CD4-positive, alpha-beta T cell treated with Interleukin-21 for 1 hour (primary cell): ENCODE measurements at regions not wholly inside any gene's neighbourhood (a gene's known extent, or its start where the extent isn't known, plus 50 kb on each side); places are given as distances from the start of the nearest gene placed in this dataset.
"Not testable (repeated sequence)": the region's sequence is repeated elsewhere in the genome, so short reads cannot be mapped to it uniquely, and the experiment has no call there.

Source experiments
- DNase-seq: peaks from one replicate; pipeline ENCODE4 v3.0.0-alpha.2; 2020

DNA sequence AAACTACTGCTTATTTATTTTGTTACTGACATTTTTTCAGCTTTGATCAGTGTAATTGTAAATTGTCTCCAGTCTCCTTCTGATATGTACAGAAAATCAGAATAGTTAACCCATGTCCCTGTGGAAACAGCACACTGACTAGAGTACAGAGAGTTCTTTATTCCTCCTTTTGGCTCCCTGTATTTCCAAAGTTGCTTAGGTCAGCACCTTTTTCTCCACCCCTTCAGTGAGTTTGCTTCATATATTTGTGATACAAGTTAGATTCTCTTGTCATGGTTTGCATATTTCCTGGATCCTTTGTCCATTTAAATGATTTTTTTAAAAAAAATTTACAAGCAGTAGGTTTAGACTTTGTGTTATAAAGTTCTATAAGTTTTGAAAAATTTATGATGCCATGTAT, 2051.1 kb upstream of the LRRTM1 start:
- DNase-seq = no peak

DNA sequence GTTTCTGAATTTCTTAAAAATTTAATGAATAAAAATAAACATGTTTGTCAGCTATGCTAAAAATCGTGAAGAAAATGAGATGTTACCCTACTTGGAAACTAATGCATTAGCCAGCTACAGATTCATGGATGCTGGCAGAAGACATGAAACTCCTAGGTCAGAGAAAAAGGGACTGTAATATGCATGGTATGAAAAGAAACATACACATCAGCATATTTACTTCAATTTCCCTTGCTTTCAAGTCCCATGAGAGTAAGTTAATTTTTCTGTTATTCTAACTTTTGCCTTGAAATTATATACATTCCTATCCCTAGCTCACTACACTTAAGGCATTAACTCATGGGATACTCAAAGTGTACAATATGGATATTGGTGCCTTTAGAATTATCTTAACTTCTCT, 2041.4 kb upstream of the LRRTM1 start:
- DNase-seq = no peak

DNA sequence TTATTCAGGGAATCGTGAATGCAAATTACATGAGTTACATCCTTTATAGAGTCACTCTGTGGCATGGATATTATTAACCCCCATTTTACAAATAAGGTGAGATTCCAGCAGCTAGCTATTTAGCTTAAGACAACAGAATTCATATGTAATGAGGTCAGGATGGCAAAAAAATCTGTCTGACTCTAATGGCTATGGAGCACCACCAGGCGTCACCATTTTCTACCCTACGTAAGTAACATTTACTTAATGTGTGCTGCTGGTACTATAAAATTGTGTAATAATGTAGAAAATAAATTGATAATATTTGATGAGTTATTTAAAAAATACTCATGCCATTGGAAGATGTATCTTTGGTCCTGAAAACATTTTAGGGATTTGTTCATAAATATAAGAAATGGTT, 2040.1 kb upstream of the LRRTM1 start:
- DNase-seq = no peak

DNA sequence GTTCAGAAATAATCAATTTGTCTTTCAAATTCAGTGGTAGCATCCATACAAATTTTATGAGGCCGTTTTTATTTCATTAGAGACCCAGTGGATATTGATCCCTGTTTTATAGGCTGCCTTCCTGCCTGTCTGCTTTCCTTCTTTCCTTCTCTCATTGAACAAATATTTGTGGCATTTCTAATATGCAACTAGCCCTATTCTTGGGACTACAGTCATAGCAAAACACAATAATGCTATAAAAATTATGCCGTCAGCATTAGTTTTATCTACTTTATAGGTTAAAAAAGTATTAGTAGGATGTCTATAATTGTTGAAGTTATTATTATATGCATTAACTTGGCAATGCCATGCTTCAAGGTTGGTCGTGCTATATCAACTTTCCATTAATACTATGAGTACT, 2037.8 kb upstream of the LRRTM1 start:
- DNase-seq = no peak

DNA sequence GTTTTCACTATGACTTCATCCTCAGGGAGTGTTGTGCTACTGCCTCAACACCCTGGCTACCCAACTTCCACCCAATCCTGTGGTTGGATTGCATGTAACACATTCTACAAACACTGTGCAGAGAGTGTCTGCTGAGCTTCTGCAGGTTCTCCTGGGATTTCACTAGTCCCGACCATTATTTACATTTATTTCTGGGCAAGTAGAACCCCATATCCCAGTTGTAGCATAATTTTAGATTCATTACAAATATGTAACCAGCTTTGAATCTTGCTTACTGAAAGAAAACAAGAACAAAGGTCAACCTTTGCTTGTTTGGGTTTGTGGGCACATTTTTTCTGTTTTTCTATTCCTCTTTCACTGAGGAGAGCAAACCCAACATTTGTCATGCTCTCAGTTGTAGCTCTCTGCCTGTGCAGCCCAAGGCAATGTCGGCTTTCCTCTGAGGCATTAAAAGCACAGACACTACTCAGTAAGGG, 2036.1 kb upstream of the LRRTM1 start:
- DNase-seq = no peak

DNA sequence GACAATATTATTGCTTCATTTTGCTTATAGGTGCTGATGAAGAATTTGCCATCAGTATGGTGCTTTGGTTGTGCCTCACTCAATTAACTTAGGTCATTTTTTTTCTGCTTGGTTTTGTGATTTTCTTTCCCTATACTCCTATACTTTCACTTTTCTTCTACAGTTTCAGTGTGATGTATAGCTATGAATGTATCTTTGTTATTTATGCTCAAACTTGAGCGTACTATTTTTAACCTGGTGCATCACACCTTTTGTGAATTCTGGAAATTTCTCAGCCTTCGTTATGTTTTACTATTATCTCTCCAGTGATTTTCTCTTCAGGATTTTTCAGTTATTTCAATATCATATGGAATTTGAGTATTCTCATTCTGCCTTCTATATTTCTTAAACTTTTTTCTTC, 2035.3 kb upstream of the LRRTM1 start:
- DNase-seq = no peak

DNA sequence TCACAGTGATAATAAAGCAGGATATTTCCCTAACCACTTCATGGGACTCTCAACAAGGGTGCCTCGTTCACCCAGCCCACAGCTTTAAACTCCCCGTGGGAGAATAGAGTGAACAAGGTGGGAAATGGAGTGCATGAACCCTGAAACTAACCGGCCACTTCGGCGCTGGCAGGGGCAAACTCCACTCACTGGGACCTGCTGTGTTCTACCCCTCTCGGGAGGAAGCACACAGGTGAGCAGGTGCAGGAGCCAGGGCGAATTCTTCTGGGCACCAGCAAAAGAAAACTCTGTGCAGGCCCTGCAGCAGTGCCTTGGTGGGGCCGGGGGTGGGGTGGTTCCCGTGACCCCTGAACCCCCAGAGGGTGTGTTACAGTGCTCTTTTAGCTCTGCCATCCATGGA, 2029.1 kb upstream of the LRRTM1 start:
- DNase-seq = no peak

DNA sequence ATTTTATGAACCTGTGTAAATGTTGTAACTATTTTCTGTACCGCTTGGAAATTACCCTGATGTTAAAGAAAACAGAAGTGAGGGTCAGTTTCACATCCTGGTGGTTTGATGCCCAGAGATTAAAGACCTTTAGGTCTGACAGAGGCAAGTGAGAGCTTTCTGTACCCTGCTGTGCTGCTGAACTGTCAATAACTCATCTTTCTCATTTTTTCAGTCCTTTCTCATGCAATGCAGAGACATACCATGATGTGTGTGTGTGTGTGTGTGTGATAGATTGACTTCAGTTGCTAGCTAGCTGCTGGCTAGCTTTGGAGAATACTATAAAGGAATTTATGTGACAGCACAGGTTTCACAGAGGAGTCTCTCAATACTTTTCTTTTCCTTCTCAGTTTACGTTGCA, 2025.6 kb upstream of the LRRTM1 start:
- no peak for DNase-seq

DNA sequence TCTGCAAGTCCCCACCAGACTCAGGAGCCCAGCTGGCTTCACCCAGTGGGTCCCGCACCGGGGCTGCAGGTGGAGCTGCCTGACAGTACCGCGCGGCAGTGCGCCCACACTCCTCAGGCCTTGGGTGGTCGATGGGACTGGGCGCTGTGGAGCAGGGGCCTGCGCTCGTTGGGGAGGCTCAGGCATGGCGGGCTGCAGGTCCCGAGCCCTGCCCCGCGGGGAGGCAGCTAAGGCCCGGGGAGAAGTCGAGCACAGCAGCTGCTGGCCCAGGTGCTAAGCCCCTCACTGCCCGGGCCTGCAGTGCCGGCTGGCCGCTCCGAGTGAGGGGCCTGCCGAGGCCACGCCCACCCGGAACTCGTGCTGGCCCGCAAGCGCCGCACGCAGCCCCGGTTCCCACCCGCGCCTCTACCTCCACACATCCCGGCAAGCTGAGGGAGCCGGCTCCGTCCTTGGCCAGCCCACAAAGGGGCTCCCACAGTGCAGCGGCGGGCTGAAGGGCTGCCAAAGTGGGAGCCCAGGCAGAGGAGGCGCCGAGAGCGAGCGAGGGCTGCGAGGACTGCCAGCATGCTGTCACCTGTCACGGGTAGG, 2021.7 kb upstream of the LRRTM1 start:
- DNase-seq = not testable (repeated sequence)

DNA sequence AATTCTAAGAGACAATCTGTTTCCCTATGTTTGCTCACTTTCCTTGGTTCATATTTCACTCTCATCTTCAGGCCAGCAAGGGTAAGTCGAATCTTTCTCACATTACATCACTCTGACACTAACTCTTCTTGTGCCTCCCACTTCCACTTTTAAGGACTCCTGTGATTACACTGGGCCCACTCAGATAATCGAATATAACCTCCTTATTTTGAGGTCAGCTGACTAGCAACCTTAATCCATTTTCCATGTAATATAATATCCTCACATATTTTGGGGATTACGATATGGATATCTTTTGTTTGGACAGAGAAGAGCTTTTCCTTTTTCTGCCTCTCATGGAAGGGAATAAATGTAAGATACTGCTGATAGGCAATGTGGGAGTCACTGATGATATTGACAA, 2015.7 kb upstream of the LRRTM1 start:
- no peak for DNase-seq

DNA sequence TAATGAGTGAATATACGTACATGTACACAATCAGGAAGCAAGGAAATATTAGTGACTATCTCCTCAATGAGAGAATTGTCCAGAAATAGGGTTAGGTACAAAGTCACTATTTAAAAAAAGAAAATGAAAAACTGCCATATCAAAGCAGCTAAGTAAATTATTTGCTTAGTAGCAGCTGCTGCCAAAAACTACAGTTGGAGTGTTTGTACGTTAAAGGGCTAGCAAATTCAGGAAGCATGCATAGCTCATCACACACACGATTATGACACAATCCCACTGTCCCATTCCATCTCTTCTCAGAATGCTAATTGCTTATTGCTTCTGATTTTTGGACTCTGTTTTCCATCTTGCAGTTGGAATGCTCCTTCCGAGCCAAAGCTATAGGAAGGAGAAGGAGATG, 2012.5 kb upstream of the LRRTM1 start:
- no peak for DNase-seq

DNA sequence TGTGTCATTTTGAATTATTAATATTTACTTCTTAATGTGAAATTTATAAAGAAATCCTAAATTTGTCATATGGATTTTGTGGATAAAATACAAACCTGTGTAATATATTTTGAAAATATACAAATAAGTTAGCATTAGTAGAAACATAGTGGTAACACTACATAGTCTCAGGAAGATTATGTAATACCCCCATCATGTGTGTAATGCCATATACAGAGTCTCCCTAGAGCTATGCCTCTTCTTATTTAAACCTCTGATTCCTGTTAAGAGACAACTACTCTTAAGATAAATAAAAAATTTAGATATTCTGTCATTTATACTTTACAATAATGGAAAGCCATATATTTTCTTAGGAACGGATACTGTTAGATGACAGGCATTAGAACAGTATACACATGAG, 2012.0 kb upstream of the LRRTM1 start:
- DNase-seq = no peak

DNA sequence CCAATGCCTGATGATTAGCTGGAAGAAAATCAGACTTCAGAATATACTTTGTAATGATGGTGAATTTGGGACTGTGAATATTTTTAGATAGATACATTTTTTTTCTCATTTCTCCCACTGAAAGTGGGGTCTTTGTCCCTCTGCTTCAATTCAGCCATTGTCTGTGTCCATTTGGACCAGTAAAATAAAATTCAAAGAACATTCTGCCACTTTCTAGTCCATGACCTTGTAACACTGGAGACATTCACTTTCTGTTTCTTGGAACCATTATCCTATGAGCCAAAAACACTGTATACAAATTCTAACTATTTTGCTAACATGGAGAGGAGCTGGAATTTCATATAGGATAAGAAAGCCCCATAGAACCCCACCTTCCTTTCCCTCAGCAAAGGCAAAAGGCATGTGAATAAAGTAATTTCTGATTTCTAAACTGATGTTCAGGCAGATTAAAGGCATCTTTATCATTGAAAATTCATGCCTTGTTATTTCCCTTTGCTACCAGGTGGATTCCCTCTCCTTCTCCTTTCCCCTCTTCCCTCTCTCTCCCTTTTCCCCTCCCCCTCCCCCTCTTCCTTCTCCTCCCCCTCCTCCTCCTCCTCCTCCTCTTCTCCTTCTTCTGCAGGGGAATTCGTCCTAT, 2010.4 kb upstream of the LRRTM1 start:
- no peak for DNase-seq

DNA sequence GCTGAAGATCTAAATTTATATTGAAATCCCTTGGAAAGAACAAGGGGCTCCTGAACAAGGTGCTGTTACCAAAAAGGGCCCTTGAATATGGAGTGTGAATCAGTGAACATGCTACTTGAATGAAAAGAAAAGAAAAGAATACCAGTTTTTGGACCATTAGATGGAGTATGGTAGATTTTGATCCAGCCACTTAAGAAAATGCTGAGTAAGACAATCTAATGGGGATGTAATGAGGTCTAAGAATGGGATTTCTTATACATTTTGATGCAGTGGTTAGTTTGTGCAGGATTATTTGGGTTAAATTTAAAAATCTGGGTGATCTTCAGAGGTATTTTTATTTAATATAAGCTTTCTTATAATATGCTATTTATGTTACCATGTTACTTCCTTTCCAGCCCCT, 2003.0 kb upstream of the LRRTM1 start:
- DNase-seq = no peak

DNA sequence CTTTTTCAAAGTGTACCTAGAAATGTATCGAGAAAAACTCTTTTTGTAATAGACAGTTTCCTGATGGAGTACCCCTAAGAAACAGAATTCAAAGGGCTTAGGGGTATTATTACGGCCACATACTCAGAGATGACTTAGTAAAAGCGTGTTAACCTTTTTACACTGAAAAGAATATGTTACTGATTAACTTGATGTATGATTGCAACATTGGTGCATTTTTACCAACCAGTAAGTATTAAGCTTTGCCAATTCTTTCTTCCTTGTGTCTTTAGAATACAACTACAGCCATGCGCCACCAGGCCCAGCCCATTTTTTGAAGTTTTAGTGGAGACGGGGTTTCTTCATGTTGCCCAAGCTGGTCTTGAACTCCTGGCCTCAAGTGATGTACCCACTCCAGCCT, 1997.0 kb upstream of the LRRTM1 start:
- no peak for DNase-seq

DNA sequence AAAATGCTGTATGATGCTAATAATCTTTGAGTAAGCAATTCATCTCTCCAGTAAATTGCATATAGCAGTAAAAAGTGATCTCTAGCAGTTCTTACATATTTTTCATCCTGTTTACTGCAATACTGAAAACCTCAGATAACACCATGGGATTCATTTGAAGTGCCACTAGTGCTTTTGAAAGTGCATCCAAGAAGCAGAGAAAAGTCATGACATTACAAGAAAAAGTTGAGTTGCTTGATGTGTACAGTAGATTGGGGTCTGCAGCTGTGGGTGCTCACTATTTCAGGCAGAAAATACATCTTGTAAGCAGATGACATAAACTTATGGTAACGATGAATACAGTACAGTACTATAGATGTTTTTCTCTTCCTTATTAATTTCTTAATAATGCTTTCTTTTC, 1984.9 kb upstream of the LRRTM1 start:
- DNase-seq = no peak

DNA sequence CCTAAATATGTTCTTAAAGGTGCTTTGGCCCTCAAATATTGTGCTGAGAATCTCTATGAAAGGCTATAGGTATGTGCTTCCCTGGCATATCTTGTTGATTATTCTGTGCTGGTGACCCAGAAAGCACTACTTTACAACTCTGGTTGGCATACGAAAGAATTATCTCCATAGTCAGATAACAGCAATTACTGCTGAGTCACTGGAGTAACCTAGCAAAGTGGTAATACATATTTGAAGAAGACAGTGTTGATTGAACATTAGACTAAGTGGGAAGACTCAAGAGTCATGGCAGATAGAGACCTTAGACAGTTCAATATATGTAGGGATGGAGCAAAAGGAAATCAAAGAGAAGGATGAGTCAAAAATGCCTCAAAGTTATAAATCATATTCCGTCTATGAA, 1978.5 kb upstream of the LRRTM1 start:
- no peak for DNase-seq

DNA sequence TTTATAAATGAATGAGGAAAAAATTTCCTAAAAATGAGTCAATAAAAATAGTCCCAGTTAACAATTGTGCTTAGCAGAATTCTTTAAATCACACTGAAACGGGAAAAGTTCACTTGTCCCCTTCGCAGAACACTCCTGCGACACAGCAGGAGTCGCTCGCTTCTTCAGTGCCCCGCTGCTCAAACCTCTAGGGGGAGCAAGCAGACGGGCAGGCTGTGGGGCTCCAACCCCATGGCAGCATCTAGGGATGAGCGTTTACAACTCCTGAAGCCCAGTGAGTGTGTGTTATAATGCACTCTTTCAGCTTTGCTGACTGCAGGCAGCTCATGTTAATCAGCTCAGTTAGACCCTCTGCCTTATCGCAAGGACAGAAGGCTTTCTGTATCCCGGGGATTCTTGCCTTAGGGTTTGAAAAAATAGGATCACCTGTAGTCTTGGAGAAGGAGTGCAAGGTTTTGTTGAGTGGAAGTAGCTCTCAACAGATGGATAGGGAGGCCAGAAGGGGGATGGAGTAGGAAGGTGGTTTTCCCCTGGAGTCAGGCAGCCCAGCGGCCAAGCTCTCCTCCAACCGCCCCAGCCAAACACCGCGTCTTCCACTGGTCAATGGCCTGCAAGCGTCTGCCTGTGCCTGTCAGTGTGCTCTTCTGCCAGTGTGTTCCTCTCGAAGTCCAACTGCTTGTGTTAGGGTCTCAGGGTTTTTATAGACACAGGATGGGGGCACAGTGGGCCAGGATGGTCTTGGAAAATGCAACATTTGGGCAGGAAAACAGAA, 1977.7 kb upstream of the LRRTM1 start:
- DNase-seq = no peak

DNA sequence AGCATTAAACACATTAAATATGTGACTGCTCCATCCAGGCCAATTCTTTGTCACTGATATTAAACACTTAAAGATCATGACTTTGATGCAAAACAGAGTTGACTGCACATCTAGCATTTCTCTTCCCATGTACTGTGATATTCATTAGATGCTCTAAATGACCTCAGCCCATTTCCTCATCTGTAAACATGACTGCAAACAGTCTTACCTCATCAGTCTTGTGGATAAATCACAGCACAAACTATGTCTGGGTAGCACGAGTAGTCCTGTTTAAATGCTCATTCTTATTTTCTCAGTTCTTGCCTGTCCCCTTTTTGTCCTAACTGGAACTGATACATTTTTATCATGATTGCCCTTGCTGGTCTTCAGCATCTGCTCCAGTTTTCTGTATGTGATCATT, 1974.8 kb upstream of the LRRTM1 start:
- no peak for DNase-seq

DNA sequence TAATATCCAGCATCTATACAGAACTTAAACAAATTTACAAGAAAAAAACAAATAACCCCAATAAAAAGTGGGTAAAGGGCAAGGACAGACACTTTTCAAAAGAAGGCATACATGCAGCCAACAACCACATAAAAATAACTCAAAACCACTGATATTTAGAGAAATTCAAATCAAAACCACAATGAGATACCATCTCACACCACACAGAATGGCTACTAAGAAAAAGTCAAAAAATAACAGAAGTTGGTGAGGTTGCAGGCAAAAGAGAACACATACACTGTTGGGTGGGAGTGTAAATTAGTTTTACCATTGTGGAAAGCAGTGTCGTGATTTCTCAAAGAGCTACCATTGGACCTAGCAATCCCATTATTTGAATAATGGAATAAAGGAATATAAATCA, 1973.9 kb upstream of the LRRTM1 start:
- no peak for DNase-seq

DNA sequence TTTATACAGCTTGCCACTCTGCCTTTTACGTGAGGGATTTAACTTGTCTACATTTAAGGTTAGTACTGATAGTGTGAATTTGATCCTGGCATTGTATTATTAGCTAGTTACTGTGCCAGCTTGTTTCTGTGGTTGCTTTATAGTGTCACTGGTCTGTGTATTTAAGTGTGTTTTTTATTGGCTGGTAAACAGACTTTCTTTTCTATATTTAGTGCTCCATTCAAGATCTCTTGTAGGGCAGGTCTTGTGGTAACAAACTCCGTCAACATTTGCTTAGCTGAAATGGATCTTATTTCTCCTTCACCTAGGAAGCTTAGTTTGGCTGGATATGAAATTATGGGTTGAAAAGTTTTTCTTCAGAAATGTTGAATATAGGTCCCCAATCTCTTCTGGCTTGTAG, 1971.0 kb upstream of the LRRTM1 start:
- no peak for DNase-seq

DNA sequence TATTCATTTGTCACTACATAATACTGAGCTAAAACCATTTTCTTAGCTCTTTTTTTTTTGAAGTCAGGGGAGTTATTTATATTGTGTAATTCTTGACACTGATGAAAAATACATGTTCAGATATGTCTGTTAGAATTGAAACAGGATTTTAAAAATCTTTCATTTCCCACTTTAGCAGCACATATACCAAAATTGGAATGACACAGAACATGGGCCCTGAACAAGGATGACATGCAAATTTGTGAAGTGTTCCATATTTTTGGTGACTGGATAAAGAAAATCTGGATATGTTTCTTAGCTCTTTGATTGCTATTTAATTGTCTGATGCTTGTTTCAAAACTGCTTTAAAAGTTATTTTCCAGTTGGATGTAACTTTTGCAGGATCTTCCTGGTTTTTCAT, 1963.9 kb upstream of the LRRTM1 start:
- DNase-seq = no peak

DNA sequence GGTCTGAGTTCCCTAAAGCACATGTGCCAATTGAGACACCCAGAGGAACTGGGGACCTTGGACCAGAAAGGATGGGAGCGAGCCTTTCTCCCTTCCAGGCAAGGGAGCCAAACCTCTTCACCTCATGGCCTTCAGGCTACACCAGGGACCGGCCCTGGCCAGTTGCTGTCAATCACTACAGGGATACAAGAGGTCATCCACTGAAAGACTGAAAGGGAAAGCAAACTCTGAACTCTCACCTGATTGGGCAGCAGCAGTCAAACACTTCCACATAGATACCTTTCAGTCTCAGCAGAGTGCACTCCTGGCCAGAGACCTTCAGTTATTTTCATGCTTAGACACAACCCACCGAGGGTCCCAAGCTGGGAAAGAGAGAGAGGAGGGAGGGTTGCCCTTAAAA, 1956.0 kb upstream of the LRRTM1 start:
- DNase-seq = no peak

DNA sequence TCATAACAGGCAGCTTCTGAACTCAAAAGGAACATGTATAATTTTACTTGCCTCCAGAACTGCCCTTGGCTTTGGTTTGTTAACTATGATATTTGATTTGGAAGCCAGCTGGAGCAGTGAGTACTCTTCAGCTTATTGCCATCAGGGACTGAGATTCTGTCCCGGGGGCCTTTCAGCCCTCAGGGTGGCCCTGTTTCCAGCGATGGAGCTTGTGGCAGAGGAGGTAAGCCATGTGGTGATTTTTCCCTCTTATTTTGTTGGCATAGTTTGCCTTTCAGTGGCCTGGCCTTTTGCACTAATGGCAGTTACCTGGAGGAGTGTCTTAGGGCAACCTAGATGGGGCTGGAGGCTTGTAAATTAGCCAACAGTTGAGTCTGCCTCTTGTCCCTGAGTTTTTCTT, 1955.0 kb upstream of the LRRTM1 start:
- no peak for DNase-seq
